Endometrium (tissue), 2 donors: ENCODE measurements at regions not wholly inside any gene's neighbourhood (a gene's known extent, or its start where the extent isn't known, plus 50 kb on each side); places are given as distances from the start of the nearest gene placed in this dataset.

Experiments
- FAIRE-seq: peaks from 2 replicates; lab custom pipeline; 2012; peaks lifted over from hg19 to GRCh38; lab: Jason Lieb, UNC
- donor health status: control.
- donor health status: control.

DNA sequence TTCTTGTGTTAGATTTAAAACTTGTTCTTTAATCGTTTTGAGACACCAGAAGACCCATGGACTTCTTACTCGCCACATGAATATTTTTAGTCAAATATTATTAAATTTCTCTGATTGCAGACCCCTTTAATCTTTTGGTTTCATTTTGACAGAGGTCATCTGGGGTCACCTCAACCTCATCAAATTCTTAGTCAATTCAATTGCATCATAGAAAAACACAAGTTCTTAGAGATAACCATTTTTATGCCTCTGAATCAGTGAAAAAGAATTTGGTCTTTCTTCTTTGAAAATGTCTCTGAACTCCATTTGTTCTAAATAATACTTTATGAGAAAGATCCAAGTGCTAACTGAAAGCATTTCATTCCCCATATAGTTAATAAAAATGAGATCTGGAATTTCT, 55.2 kb upstream of the CBLN4 start:
- FAIRE-seq = no peak

DNA sequence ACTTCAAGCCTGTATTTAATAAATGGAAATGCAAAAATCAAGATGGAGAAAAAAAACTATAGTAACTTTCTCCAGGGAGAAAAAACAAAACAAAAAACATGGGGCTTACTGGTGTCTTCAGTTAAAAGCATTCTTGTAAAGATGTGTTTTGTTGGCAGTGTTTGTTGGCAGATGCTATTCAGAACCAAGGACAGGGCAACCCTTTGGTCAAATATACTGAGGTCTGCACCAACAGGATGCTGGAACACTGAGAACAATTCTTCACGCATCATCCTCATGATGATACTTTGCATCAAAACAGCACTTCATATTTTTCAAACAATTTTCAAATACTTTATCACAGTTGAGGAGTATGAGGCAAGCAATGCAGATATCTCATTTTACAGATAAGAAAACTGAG, 63.7 kb upstream of the CBLN4 start:
- no peak for FAIRE-seq

- no peak for FAIRE-seq
Observed at GRCh38 chr20:56072165-56072564, 66.8 kb upstream of the CBLN4 start.

- FAIRE-seq = no peak
Observed at GRCh38 chr20:56088375-56088774, 83.1 kb upstream of the CBLN4 start.

DNA sequence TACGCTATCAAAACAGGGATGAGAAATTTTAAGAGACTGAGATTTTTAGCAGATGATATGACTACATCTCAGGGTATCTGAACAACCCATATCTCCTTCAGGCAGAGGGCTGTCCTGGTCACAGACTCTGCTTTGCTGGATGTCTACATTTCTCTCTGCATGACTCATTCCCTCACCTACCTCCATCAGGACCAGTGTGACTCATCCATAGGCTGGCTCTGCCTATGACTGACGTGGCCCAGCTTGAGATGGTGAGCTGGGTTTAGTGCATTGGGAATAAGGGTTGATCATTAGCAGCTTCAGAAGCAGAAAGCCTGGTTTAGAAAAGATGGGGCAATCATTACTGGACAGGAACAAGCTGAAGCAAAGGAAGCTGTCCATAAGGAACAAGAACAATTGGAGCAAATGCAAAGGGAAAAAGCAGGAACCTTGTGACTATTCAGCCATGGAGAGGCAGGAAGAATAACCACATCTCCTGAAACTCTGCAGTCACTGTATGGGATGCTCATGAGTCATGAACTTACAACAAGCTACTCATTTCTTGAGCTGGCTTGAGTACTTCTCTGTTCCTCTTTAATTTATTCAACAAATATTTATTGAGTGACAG, 86.4 kb upstream of the CBLN4 start:
- no peak for FAIRE-seq

DNA sequence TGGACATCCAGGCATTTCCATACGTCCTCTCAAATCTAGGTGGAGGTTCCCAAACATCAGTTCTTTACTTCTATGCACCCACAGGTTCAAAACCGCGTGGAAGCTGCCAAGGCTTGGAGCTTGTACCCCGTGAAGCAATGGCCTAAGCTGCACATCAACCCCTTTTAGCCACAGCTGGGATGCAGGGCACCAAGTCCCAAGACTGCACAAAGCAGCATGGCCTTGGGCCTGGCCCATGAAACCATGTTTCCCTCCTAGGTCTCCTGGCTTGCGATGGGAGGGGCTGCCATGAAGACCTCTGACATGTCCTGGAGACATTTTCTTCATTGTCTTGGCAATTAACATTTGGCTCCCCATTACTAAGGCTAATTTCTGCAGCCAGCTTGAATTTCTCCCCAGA, 88.9 kb upstream of the CBLN4 start:
- no peak for FAIRE-seq

- no peak for FAIRE-seq
Observed at GRCh38 chr20:56098981-56099500, 93.7 kb upstream of the CBLN4 start.

DNA sequence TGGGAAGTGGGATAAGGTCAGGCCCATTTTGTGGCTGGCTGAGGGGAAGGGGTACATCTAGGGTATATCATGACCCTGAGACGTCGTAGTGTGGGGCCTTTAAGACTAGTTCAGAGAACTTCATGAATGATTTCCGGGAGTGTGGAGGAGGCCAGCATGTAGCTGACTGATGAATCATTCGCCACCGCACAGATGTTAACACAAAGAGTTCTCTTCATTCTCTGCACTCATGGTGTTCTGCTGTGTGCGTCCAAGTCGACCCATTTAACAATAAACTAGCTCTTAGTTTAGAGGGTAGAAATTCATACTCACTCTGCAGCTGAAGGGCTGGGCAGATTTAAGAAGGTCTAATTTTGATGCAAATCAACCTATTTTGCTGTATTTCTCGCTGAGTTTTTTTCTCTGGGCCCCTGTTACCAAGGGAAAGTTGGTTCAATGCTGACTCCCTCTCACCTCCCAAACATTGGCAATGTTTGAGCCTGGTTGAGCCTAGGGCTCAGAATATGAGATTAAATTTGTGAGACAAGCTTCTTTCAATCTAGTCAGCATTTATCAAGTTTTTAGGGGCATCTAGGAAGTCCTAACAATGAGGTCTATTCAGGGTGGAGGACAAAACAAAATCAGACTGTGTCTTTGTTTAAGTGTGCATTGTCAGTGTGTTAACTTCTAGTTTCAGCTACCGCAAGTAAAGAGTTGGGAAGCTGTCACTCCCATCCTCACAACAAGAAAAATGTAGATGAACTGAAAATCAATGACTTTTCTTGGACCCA, 106.8 kb upstream of the CBLN4 start:
- no peak for FAIRE-seq

GRCh38 chr20:56117350-56117749, 112.0 kb upstream of the CBLN4 start:
- peak; percentile 35 for FAIRE-seq

DNA sequence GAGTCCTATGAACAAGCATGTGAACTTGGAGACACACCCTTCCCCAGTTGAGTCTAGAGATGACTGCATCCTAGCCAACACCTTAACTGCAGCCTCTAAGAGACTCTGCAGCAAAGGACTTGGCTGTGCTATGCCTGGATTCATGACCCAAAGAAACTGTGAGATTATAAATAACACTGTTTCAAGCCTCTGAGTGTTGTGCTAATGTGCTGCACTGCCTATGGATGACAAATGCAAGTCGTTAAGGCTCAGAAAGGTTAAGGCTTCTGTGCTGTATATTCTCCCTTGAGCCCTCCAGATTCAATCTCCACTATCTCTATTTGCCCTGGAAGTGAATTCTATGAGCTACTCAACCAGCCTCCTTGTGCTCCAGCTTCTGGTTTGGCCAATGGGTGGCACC, 116.5 kb upstream of the CBLN4 start:
- no peak for FAIRE-seq

- no peak for FAIRE-seq
Observed at GRCh38 chr20:56143759-56144158, 104.8 kb upstream of the MC3R start.

DNA sequence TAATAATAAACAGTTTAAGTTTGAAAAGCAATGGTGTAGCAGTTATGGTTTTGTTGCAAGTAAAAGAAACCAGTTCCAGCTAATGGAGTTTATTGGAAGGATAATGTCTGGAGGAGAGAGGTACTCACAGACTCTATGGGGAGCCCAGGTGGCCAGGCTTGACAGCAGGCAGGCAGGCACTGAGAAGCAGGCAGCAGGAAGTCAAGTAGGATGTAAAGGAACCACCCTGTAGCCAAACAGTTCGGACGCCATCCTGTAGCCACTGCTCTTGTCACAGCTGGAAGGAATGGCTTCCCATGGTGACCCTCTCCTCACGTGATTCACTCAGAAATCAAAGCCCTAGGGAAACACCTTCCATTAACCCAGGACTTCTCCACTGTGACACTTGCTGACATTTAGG, 96.7 kb upstream of the MC3R start:
- no peak for FAIRE-seq

DNA sequence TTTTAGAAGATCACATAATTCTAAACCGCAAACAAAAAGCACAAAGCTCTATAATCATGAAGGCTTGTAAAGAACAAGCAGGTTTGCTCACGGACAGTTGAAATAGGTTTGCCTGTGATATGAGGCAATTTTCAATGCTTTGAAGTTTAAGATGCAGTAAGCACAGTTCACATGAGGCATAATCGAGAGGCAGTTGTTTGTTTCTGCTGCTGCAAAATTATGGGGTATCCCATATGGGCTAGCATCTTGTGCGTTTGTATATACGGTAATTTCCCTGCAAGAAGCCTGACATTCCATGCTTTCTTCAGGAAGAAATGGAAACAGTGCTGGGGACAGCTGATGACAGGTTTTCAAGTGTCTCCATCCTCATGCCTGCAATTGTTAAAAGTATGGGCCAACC, 94.6 kb upstream of the MC3R start:
- FAIRE-seq = no peak

- FAIRE-seq = no peak
Observed at GRCh38 chr20:56155625-56156024, 92.9 kb upstream of the MC3R start.

DNA sequence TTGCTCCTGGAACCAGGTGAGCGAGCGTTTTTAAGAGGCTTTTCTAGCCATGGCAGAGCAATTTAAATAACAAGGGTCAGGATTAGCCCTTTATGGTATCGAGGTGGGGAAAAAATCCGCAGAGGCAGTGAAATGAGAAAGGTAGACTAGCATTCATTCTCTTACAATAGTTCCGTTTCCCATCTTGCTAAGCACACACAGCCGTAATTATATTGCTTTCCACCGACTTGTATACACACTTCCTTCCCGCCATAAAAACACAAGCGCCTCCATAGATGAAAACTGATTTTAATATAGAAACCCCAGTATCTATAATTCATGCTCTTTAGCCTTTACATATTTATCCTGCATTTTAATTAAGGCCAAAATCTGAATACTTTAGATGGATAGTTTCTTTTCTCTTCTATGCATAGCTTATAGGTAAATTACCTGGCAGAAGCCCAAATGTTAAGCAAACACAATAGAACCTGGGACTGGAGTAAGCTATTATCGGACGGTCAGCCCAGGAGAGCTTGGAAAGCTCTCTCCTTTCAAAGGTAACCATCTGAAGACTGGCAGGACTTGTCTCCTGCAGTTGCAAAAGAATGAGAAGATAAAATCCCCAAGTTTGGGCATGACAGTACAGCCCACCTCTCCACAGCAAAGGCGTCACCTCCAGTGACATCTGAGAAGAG, 90.9 kb upstream of the MC3R start:
- no peak for FAIRE-seq

- peak; percentile 94 for FAIRE-seq
Observed at GRCh38 chr20:56158489-56158888, 90.0 kb upstream of the MC3R start.

GRCh38 chr20:56160956-56161355, 87.6 kb upstream of the MC3R start:
- FAIRE-seq = no peak

DNA sequence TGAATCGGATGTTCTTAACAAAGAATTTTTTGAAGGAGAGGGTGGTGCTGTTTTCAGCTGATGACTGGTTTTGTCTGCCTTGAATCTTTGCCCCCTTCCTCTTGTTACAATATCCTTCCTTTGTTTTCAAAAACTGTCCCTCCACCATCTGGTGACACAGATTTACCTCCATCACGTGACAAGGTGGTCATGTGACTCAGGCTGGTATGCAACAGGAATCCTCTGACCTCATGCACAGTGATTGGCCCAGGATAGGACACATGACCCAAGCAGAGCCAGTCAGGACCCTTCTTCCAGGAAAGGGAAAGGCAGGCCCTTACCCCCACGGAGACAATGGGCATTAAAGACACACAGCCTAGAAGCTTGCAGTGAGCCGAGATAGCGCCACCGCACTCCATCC, 84.7 kb upstream of the MC3R start:
- FAIRE-seq = no peak

DNA sequence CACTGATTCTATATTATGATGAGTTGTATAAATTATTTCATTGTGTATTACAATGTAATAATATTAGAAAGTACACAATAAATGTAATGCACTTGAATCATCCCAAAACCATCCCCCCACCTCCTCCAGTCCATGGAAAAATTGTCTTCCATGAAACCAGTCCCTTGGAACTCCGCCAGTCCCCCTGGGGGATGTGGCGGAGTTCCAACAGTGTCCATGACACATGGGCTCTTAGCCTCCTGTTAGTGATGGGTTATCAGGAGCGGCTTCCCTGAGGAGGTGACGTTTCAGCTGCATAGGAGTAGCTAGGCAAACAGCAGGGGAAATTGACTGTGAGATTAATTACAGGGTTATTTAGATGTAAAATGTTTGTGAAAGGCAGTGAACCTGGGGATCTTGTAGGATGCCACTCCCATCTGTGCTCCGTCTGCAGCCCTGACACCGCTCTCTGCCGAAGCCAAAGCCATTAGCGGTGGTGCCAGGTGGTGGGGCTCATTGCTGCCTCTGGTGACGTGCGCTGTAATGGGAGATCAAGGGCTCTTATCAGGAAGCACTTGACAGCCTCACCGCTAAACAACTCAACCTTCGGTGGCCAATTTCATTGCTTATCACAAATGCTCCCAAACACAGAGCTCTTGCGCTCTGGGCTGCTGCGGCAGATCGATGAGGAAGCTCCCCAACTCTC, 81.6 kb upstream of the MC3R start:
- FAIRE-seq = no peak

GRCh38 chr20:56171087-56172012, 77.2 kb upstream of the MC3R start:
- no peak for FAIRE-seq

DNA sequence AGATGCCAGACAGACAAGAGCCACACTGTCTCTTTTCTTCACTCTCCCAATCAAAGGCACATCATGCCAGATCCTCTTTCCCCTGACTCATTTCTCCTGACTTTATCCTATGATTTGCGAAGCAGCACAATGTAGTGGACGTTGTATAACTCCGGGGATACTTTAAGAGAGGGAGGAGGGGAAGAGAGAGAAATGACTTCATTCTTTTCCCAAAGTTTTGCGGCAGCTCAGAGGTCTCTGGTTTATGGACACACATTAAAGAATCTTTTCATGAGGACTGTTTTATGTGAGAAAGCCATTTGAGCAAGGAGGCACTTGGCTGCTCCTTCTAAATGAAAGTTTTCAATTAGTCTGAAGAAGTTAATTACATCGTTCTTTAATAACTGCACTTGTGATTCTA, 75.1 kb upstream of the MC3R start:
- FAIRE-seq = peak; percentile 70

DNA sequence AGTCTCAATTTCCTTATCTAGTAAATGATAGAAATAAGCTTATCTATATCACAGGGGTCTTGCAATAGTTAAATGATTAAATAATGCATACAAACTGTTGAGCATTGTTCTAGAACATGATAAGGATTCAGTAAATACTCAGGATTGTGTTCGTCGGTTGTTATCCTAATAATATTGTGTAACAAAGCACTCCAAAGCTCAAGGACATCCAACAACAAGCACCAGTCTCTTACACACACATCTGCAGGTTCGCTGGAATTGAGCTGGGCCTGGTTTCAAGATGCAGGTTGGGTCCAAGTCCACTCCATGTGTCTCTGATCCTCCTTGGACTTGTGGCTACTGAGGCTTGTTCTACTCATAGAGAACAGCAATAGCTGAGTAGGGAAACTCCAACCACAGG, 74.1 kb upstream of the MC3R start:
- FAIRE-seq = no peak
